Hepatocyte (in vitro differentiated cells): ENCODE measurements at regions not wholly inside any gene's neighbourhood (a gene's known extent, or its start where the extent isn't known, plus 50 kb on each side); places are given as distances from the start of the nearest gene placed in this dataset.

Source experiments
- CTCF ChIP-seq: fragments of 200-600 bp; sonication (generic); IDR thresholded peaks from 2 replicates; pipeline ENCODE4 v1.5.1; 2016; ENCODE audit warnings: antibody characterized with exemption, mild to moderate bottlenecking; ENCODE audit not compliant: poor library complexity
- EZH2 ChIP-seq: fragments of 200-600 bp; sonication (generic); IDR thresholded peaks from 2 replicates; pipeline ENCODE4 v1.6.1; 2016; ENCODE audit warnings: antibody characterized with exemption, mild to moderate bottlenecking, borderline replicate concordance
- EZH2phosphoT487 ChIP-seq: fragments of 200-600 bp; sonication (generic); IDR thresholded peaks from one replicate; pipeline ENCODE4 v1.6.1; 2018; ENCODE audit warnings: antibody characterized with exemption, mild to moderate bottlenecking, low read depth, moderate library complexity; ENCODE audit not compliant: unreplicated experiment, severe bottlenecking

GRCh38 chr3:117709108-117709507, 999.5 kb downstream of the TUSC7 start:
- no peak for TF ChIP-seq CTCF
- TF ChIP-seq EZH2 = no peak
- no peak for TF ChIP-seq EZH2phosphoT487
